Ecto neural progenitor cell (in vitro differentiated cells): ENCODE measurements at regions not wholly inside any gene's neighbourhood (a gene's known extent, or its start where the extent isn't known, plus 50 kb on each side); places are given as distances from the start of the nearest gene placed in this dataset.
"Not testable (repeated sequence)": the region's sequence is repeated elsewhere in the genome, so short reads cannot be mapped to it uniquely, and the experiment has no call there.

ENCODE experiments used
- DNase-seq: peaks from one replicate; pipeline ENCODE4 v3.0.0-alpha.2; 2018; ENCODE audit warnings: low spot score

DNA sequence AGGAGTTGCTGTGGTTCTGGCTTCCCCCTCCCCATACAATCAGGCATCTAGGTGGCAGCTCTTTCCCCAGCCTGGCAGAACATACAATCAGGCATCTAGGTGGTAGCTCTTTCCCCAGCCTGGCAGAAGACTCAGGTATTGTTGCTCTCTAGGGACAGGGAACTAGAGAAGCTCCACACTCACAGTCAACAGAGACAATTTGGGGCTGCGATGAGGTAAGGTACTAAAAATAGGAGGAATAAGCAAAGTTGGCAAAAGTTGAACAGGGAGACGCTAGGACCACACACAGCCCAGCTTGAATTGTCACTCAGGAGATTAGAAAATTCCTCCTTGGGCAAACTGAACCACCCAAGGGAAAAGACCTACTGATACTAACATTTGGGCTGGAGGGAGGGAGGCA, 315.5 kb upstream of the CDH5 start:
- peak; percentile 15 for DNase-seq

DNA sequence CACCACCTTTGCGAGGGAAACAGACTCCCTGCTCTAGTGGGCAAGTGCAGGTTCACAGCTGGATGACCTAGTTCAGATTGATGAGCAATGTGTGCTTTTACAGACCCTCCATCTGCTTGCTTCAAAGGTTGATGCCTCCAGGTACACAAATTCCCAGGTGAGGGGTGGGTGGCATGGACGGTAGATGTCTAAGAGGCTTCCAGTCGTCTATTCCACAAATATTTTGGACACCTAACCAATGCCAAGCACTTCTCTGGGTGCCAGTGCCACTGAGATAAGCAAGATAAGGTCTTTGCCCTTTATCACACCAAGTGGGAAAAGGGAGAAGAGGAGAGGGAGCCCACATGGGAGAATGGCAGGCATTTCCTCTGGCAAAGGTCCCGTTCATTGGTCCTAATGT, 316.6 kb upstream of the CDH5 start:
- DNase-seq, result peak; percentile 1

DNA sequence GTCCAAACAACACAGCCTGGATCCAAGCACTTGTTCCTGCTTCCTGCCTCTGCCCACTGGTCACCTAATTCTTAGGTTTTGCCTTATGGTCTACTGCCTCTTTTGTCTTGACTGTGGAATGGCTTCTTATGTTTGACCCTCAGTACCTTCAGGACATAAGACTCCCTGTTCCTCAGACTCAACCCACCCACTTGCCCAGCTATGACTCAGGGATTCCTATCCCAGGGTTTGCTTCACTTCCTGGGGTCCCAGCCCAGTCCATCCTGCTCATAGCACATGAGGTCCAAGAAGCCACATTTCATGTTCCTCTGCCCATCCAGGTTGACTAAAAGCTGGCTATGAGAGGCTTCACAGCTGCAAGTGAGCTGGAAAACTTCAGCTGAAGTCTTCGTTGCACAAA, 320.9 kb upstream of the CDH5 start:
- no peak for DNase-seq

DNA sequence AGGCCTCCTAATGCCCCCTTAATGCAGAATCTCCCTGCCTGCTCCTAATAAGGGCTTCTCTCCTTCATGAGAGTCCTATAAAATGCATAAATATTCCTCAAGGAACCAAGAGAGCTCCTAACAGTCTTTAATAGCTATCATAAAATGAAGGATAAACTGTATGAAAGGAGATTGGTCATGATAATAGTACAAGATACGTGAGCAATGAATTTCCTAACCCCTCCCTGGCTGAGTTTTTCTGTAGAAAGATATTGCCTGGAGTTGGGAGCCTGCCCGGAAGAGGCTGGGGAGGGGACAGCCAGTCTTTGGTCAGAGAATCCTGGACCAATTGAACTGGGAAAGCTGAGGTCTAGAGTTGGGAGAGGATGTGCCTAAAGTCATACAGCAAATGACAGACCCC, 321.9 kb upstream of the CDH5 start:
- no peak for DNase-seq

DNA sequence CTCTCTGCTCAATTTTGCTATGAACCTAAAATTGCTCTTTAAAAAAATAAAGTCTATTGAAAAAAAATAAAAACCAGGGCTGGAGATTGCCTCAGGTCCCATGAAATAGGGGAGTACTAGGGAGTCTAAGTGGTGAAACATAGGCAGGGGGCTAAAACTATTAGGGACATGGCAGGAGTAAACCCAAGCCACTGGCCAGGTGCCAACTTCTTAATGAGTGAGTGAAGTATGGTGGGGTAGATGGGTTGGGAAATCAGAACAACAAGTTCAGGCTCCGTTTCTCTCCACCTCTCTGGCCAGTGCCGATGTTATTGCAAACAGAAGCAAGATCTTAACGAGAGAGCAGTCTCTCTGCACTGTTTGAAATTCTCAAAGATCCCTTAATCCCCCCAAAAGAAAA, 322.4 kb upstream of the CDH5 start:
- DNase-seq, result no peak

DNA sequence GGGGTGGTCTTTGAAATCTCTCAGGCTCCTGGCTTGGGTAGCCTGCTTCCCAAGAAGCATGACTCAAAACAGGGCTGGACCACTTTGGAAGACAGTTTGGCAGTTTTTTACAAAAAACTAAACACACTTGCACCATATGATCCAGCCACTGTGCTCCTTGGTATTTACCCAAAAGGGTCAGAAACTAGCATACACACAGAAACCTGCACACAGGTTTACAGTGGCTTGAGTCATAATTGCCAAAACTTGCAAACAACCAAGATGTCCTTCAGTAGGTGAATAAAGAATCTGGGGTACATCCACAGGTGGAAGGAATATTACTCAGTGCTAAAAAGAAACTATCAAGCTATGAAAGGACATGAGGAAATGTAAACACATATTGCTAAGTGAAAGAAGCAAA, 323.2 kb upstream of the CDH5 start:
- DNase-seq, result no peak

DNA sequence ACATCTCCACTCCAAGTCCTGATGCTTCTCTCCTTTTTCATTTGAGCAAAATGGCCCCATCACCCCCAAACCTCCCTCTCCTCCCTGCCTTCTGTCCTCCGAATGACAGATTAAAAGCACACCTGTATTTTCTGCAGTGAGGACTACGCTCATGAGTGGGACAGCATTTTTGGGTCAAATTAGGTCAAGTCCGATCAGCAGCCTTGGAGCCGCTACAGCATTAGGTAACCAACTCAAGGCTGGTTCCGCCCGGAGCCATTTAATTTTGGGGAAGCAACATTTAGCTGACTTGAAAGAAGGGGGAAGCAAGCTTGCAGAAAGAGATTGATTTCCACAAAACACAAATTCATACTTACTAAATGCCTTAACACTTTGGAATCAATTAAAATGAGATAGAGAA, 324.1 kb upstream of the CDH5 start:
- DNase-seq, result no peak

DNA sequence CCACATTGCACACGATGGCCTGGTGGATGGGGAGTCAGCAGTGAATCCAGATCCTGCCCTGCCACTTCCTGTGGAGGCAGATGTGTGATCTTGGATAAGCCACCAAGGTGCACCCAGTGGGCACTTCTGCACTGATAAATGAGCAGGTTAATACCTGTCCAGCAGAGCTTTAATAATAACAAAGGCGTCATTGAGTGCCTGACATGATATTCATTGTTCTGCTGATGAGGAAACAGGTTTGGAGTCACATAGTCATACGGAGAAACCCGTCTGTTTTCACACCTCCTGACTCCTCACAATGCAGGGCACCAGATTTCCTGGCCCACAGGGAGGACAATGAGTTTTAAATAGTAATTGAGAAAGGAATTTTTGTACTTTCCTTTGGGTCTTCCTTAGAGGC, 324.6 kb upstream of the CDH5 start:
- DNase-seq, result no peak

DNA sequence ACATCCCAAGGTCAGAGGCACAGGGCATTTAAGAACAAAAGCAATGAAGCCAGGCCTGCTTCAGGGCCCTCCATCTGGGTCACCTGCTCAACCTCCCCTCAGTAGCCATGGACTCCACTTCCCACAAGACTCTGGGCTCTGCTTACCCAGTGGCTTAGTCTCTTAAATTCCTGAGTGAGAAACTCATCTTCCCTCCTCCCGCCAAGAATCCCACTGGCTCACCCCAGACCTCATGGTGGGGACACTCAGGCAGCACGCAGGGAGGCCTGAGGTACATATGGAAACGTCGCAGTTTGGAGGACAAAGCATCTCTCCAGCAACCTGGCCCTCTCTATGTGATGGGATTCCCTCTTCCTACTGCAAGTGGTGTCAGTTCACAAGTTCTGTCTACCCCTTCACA, 326.7 kb upstream of the CDH5 start:
- no peak for DNase-seq

DNA sequence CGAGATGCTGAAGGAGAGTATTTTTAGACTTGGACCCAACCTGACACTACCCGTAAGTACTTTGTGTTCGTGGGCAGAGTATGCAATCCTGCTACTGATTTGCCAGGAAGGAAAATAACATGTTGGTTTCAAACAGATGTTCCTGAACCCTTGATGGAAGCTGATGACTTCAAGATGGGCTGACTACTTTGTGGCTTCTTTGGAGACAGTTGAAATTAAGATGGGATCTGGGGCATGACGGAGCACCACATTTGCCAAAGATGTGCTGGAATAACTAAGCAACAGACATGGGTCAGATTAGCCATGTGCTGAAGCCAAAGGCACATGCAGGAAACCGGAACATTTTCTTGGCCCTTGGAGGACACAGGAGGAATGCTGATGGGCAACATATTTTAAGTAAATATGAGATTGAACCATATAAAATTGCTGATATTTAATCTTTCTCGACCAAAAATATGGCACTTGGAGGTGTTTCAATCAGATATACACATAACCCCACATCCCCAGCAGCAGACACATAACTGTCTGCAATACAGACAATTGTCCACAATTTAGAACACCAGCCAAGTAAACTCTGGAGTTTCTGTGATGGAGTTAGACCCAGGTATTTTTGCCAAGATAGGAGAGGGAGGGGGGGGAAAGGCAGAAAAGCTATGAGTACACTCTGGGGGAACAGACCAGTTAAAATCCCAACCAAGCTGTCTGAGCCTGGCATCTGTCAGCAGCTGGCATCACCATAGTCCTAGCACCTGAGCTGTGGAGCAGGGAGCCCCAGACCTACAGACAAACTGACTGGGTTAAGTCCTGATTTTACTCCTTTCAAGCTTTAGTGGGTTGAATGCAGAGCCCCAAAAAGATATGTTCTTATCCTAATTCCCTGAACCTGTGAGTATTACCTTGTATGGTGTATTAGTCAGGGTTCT, 329.4 kb upstream of the CDH5 start:
- DNase-seq, result no peak

DNA sequence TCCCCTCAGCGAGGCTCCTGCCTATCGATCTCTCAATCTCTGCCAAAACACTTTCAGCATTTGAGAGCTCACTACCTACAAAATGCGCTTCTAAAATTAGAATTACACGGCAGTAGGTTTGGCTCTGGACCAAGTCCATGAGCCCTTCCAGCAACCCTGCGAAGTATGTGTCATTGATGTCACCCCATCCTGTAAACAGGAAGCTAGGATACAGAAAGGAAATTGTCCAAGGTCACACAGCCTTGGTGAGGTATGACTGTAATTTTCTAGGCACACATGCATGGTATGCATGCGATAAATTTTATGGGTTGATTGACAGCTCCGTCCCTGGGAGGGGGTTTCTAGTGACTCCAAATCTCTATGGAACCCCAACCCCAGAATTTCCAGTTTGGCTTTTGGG, 330.3 kb upstream of the CDH5 start:
- DNase-seq, result no peak

DNA sequence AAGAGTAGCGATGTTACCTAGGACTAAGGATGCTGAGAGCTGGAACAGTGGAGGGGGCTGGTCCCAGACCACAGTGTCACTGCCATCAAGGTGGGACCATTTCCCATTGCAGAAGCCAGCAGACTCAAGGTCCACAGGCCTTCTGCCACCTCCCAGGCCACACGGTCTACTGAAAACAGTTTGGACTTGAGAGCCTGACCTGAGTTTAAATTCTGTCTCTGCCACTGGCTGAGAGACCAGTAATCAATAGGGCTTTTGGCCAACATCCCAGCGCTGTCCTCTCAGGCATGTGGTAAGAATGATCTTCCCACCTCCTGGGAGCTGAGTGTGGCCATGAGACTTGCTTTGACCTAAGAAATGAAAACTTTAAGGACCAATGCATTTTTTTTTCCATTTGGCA, 331.4 kb upstream of the CDH5 start:
- no peak for DNase-seq

DNA sequence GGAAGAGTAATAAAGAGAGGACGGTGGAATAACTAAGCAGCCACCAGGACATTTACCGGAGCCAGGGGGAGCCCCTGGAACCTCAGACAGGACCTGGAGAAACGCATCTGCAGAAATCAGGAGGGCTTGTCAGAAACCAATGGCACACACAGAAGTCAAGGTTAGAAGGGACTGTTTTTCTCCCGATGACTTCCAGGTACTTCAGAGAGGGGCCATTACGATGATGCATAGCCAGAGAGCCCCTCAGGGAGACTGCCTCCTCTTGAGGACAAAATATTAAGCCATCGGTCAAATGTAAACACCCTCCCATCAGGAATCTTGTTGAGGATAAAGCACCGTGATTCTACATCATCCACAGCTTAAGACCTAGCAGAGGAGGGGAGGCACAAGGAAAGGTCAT, 333.6 kb upstream of the CDH5 start:
- no peak for DNase-seq

DNA sequence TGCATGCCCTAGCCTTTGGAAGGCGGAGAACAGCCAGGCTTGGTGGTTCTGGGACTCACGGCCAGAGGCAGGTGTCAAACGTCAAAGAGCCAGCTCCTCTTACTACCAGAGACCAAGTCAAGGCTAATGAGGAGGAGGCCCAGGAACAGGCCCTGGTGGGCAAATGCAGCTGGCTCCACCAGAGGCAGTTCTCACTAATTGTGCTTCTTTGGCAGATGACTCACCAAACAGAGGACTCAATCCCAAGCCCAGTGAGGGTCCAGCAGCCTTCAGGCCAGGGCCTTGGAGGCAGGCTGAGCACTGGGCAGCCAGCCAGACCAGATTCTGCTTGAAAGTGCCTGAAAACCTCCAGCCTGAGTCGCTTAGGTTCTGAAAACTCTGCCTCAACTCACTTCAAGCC, 336.5 kb upstream of the CDH5 start:
- no peak for DNase-seq

DNA sequence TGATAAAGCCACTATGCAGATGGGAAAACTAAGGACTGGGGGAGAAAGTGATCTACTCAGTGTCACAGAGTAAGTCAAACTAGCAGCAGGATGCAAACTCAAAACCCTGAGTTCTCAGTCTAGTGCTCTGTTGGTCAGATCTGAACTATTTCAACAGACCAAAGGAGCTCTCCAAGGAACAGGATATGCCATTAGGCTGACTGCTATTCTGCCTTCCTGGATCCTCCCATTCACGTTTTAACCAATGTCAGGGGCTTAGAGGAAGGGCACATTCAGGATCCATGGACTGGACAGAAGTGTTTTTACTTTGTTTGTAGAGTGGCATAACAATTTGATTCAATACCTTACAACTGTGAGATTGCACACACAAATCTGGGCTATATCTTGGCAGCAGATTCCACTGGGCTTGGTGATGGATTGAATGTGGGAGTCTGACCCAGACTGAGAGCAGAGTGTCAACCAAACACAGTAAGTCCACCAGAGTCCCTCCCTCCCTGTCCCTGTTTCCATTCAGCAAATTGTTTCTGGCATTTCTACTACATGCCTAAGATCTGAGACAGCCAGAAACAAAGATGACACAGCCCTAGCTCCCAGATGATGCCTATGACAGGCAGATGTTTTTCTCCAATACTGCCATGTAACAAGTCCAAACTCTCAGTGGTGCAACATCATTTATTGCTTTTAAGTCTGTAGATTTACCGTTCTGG, 337.8 kb upstream of the CDH5 start:
- no peak for DNase-seq

DNA sequence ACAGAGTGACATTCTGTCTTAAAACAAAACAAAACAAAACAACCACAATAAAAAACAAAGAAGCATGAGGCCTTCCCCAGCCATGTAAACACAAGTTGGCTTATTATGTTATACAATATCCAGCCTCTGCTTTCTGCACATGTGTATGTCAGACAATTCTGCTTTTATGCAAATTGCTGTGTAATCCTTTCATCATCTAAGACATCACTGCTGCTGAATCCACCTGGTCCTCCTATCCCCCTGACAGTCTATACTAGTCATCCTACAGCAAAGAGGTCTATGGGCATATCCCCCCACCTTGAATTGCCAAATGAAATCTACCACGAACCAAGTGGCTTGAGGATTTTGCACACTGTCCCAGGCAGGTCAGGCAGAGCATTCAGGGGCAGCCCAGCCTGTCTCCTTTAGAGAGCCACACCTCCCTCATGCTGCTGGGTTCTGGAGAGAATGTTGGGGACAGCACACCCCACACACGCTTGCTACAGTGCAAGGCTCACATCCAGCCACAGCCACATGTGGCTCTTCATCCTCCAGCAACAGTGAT, 339.6 kb upstream of the CDH5 start:
- DNase-seq, result no peak

DNA sequence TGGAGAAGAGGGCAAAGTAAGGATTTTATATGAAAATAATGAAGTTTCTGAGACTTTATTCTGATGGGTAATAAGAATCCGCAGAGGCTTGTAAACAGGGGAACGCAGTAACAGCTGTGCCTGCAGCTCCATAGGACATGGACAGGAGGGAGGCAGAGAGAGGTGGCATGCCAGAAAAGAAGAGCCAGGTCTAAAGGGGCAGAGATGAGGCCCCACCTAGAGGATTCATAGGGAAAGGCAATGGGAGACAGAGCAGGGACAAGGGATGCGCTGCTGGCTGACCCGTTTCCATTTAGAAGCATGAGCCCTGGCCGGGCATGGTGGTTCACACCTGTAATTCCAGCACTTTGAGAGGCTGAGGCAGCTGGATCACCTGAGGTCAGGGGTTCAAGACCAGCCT, 340.3 kb upstream of the CDH5 start:
- DNase-seq, result no peak

DNA sequence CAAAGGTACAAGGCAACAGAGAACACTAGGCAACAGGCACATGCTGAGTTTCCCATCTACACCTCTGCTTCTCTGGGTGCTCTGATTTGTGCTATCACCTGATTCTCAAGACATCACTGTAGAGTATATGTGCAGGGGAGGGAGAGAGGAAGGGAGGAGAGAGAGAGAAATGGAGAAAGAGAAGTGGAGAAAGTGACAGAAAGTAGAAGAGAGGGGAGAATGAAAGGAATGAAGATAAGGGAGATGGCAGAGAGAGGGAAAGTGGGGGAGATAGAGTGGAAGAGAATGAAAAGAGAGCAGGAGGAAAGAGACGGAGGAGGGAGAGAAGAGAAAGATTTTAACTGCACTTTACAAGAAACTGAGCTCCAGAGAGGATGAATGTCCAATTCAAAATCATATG, 340.7 kb upstream of the CDH5 start:
- DNase-seq, result no peak

DNA sequence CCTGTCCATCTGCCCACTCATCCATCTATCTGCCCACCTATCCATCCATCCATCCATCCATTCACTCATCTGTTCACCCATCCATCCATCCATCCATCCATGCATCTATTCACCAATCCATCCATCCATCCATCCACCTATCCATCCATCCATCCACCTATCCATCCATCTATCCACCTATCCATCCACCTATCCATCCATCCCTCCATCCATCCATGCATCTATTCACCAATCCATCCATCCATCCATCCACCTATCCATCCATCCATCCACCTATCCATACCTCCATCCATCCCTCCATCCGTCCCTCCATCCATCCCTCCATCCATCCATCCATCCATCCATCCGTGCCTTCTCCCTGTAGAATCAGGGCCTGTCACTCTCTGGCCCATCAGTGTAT, 341.9 kb upstream of the CDH5 start:
- DNase-seq, result not testable (repeated sequence)

DNA sequence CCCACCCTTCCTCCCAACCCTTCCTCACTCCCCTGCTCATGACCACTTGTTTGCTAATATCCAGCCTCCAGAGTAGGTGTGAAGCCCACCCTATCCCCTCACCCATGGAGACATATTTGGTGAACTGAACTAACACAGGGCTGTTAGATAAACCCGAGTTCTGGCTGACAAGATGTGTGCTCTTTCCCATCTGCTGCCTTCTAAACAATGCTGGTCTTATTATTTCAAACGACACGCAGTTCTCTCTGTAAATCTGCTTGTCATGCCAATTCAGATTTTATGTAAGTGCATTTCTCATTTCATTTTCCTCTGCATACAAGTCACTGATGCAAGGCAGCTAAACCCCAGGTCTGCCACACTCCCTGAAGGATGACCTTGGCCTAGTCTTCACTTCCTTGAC, 343.0 kb upstream of the CDH5 start:
- no peak for DNase-seq

DNA sequence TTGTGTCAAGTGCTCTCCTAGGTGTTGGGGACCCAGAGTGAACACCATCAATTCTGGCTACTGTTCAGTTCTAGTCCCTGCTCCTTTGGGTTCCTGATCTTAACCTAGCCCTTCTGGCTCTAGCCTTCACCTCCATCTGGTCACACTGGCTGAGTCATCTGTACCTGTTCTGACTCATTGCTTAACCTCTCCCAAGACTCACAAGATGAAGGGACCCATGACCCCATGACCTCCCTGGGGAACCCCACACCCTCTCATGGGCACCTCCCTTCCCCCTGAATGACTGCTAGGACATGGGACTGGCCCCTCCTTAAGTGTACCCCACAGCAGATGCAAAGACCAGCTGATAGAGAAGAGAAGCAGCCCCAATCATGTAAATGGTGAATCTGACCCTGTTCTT, 345.8 kb upstream of the CDH5 start:
- DNase-seq, result no peak

DNA sequence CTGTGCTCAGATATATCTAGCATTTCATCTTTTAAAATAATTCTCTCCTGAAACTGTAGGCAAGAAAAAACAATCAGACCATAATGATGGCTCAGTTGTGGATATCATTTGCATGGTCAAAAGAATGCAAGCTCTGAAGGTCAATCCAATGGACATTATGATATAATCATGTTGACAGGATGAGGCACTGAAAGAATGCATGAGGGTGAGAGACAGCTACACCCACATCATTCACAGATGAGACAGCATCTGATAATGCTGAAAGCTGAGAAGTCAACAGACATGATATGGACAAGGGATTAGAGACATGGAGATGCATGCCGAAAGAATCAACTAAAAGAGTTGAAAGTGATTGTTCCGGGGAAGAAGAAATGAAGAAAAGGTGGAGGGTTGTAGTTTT, 346.4 kb upstream of the CDH5 start:
- DNase-seq, result no peak

DNA sequence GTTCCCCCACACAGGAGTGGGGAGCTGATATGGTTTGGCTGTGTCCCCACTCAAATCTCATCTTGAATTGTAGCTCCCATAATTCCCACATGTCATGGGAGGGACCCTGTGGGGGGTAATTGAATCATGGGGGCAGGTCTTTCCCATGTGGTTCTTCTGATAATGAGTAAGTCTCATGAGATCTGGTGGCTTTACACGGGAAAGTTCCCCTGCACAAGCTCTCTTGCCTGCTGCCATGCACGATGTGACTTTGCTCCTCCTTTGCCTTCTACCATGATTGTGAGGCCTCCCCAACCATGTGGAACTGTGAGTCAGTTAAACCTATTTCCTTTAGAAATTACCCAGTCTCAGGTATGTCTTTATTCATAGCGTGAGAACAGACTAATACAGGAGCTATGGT, 347.0 kb upstream of the CDH5 start:
- DNase-seq, result not testable (repeated sequence)
